ENCODE measurements at regions not wholly inside any gene's neighbourhood (a gene's known extent, or its start where the extent isn't known, plus 50 kb on each side); places are given as distances from the start of the nearest gene placed in this dataset.

DNA sequence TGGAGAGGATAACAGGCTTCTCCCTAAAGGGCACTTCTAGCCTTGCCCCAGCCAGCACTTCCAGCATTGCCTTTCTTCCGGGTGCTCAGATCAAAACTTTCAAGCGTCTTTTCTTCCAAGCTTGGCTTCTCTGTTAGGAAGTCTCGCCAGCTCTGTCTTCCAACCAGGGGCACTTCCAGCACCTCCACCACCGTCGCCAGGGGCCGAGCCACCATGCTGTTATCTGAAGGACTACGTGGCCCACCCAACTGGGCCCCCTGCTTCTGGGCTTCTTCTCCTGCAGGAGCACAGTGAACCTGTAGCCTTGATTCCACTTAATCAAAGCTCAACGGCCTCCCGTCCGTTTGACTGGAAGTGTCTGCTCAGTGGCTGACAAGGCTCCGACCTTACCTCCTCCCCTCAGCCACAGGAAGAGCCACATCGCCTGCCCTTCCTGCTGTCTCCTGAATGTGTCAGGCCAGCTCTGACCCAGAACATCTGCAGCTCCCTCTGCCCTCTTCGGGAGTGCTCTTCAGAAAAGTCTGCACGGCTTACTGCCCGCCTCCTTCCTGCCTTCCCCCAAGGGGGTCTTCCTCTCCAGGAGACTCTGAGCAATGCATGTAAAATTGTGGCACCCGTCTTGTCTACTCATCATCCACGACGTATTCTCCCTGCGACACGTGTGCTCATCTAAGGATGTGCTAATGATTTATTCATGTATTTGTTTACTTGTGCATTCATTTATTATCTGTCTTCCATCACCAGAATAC is 527.0 kb downstream of the CDH26 start:
- FAIRE-seq, result no peak

GRCh38 chr20:60486315-60486714 is 528.1 kb downstream of the CDH26 start:
- no peak for FAIRE-seq

DNA sequence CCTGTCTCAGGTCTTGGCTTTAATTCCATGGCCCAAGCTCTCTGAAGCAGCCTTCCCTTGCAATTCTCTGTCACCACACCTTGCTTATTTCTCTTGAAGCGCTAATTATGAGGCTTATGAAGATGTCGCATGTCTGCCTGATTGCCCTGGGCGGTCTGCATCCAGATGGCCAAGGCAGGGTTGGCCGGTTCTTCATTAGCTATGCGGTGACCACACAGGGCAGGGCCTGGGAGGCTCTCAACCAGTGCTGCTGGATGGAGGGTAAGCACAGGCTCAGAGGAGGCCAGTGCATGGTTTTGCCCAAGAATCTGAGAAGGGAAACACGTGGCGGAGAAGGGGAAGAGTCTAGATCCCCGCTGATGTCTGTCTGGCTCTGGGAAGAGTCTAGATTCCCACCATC is 528.7 kb downstream of the CDH26 start:
- no peak for FAIRE-seq

GRCh38 chr20:60490217-60491050 is 532.2 kb downstream of the CDH26 start:
- FAIRE-seq, result no peak

DNA sequence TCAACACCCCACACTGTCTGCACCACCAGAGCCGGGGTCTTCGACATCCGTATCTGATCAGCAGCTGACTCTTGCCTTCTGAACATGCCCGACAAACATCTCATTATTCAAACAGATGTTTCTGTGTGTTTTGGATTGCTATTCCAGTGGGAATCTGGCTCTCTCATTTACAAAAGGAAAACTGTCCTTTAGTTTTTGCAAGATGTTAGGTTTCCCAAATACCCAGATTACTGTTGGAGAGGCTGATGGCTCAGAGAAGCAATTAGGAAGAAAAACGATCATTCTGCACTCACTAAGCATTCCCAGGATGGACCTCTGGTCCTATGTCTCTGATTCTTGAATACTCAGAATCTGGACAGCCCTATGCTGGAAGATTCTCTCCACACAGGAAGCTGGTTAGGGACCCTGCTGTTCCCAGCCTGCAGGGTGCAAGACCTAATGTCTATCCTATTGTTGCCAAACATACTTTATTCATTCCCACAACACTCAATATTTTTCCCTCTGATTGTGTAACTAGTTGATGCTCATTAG is 532.9 kb downstream of the CDH26 start:
- no peak for FAIRE-seq

DNA sequence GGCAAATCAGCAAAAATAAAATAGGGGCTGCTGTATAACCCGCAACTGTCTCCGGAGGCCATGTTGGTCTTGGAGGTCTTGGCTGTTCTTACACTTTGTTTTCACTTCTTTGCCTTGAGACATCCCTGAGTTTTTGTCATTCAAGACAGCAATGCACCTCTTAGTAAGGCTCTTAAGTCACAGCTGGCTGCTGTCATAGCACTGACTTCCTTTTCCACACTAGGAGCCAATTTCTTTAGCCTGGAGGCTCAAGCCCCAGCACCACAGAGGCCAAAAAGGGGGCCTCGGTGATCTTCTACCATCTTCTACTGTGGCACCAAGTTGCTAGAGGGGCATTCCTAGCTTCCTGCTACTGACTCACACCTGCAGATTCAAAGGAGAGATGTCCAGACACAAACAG is 536.3 kb downstream of the CDH26 start:
- FAIRE-seq, result no peak

DNA sequence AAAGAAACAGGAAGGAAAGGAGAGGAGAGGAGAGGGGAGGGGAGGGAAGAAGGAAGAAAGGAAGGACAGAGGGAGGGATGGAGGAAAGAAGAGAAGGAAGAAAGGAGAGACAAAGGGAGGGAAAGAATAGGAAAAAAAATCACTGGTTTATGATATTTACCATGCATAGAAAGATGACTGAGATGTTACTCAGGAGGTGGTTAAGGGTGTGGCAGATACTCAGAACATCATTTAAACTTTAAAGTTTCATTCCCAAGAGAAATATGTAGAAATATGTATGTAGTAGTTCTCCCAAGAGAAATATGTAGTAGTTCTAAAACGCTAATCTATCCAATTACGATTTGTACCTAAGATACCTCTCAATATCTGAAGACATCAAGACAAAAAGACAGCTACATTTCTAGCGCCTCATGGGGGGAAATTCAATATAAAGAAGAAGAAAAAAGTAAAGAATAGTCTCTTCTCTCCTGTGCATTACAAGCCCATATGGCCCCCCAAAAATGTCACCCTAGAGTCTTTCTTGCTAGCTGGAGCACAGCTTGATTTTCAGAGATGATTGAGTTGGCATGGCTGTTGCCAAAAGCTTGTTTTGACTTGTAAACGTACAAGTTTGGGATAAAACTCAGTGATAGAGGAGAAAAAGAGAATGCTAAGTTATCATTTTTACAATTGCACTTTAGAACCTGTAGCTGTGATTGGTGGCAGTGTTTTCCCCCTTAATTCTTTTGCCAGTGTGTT is 539.2 kb downstream of the CDH26 start:
- no peak for FAIRE-seq

GRCh38 chr20:60500038-60500701 is 541.9 kb downstream of the CDH26 start:
- FAIRE-seq, result no peak

DNA sequence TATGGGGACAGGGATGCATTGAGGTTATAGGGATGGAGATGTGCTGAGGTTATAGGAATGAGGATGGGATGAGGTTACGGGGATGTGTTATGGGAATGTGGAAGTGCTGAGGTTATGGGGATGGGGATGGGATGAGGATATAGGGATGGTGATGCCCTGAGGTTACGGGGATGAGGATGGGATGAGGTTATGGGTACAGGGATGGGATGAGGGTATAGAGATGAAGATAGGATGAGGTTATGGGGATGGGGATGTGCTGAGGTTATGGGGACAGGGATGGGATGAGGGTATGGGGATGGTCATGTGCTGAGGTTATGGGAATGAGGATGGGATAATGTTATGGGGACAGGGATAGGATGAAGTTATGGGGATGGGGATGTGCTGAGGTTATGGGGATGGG is 542.8 kb downstream of the CDH26 start:
- no peak for FAIRE-seq

DNA sequence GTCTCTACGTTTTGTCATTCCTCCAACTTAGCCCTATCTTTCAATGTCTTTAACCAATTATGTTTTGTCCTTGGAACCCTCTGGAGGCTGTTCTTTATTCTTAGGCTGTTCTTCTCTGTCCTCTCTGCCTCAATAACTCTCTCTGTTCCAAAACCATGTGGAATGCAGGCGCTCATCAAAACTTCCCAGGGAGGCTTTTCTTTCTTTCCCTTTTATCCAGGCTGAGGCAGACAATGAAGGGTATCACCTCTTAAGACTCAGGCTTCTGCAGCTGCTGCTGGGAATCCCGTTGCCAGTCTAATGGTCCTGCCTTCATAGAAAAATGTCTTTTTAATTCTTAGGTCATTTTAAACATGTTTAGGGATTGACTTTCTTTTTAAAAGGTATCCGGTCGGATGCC is 544.7 kb downstream of the CDH26 start:
- FAIRE-seq, result no peak

GRCh38 chr20:60505423-60505822 is 547.2 kb downstream of the CDH26 start:
- no peak for FAIRE-seq

DNA sequence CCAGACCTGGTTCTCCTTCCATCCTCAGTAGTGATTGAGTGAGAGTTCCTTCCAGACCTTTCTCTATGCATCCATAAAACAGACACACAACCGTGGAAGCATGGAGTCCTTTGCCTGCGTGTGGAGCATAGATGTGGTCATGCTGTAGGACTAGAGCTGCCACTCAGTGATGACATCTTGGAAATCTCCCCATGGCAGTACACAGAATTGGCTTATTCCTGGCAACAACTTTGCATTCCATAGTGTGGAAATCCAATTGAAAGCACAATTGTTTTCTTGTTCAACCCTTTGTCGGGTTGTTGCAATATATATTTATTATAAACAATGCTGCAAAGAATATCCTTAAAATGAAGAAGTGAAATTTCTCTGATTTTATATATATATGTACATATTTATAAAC is 547.8 kb downstream of the CDH26 start:
- no peak for FAIRE-seq

DNA sequence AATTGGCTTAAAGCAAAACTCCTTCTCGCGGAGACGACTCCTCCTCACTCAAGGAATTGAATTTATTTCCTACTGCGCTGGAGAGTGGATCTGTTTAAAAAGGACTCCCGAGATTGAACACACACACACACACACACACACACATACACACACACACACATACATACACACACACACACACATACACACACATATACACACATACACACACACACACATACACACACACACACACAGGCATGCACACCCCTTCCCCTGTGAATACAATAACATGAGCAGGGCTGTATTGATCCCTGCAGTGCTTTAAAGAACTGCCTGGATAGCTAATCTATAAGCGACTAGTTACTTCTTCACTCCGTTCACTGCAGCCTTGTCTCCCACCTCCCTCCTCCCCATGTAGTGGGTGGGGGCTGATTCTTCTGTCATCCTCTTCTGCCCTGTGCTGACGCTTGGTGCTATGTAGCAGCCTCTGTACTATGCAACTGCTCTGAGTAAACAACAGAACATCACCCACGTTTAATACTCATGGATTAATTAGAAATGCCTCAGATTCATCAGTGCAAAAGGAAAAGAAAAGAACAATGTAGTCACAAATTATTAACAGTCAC is 549.0 kb downstream of the CDH26 start:
- FAIRE-seq, result no peak

DNA sequence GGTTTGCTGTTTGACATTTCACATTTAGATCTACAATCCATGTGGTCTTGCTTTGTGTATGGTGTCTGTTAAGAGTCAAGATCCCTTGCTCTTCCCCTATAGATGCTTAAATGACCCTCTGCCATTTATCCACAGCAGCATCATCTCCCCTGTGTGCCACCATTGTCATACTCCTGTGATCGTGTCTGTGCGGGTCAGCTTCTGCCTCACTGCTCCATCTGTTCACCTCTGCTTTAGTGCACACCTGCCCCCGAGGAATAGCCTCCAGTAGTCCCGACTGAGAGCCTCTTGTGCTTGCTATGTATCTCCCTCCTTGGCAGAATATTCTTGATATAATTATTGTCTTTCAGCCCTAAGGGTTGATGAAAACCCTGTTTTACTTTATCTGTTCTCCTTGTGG is 551.2 kb downstream of the CDH26 start:
- FAIRE-seq, result no peak

DNA sequence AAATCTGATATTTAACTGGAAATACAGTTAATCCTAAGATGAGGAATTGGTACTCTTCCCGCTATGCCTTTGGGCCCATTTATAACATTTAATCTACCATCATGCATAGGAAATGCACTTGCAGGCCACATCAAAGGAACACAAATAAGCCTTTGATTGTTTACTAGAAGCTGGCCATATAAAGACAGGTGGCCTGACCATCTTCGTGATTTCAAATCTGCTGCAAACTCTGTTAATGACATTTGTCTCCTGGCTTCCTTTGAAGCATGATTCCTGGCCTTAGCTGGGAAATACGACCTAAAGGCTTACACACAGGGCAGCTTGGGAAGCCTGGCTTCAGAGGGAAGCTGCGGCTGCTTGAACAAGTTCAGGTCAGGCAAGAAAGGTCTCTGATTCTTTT is 552.1 kb downstream of the CDH26 start:
- FAIRE-seq, result no peak

DNA sequence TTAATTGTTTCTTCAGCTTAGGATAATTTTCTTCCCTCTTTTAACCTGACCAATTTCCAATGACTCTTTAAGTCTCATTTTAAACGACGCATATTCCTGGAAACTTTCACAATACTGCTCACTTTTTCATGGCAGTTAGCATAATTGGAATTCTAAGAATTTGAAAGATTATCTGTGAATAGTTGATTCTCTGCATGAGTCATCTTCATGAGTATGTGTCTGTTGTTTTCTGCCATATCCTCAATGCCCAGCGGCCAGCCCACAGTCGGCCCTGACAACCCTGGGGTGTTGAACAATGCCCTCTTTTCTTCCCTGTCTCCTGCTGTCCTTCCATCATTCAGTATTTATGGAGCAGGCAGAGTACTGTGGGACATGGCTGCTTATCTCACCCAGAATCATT is 554.2 kb downstream of the CDH26 start:
- FAIRE-seq, result no peak

- FAIRE-seq, result no peak
These were observed 554.9 kb downstream of the CDH26 start for GRCh38 chr20:60513141-60513540.

DNA sequence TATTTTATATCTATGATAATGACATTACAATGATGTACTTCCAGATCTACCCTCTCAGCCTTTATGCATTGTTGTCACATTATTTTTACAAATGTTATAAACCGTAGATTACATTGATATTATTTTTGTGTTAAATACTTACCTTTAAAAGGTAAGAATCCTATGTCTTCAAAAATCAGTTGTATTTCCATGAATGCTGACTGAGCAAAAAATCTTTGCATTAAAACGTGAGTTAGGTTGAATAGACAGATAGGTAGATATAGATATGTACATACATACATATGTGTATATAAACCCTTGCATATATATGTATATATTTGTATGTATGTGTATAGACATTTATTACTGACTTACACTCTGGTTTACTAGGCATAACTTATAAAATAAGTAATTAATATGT is 558.2 kb downstream of the CDH26 start:
- no peak for FAIRE-seq

- FAIRE-seq, result no peak
These were observed 559.8 kb downstream of the CDH26 start for GRCh38 chr20:60518022-60518421.

DNA sequence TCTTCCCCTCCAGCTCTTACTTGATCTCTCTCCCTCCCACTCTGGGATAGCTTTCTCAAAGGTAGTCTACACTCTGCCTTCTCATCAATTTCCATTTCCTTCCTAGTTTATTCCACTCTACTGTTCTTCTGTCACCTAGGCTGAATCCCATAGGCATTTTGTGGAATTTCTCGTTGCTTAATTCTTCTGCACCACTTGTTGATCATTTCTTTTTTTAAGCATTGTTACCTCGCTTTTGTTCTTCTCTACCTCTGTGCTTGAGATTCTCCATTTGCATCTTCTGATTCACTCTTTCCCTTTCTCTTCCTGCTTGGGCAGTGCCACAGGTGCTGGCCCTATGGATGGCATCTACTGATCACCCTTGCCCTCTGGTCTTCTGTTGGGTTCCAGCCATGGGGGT is 567.2 kb downstream of the CDH26 start:
- FAIRE-seq, result no peak

DNA sequence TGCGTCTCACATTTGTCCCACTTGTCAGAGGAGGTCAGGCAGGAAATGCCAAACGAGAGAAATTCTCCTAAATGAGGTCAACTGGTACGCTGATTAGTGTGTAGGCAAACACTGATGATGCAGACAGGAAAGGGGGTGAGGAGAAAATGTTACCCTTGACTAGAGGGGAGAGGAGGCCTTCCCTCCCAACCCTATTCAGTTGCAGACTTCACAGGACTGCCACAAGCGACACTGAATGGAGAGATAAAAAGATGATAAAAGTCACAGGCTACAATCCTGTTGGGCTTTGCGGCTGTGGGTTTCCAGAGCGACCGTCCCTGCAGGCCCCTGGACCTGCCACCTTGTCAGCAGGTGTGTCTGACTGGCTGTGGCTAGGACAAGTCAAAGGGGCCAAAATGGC is 569.4 kb downstream of the CDH26 start:
- FAIRE-seq, result no peak

GRCh38 chr20:60528141-60528540 is 569.9 kb downstream of the CDH26 start:
- FAIRE-seq, result no peak

- FAIRE-seq, result no peak
These were observed 570.9 kb downstream of the CDH26 start for GRCh38 chr20:60529149-60529548.

Data from G401.6 (cell line).